H1 (cell line): ENCODE measurements at regions not wholly inside any gene's neighbourhood (a gene's known extent, or its start where the extent isn't known, plus 50 kb on each side); places are given as distances from the start of the nearest gene placed in this dataset.

Source experiments
- NRF1 ChIP-seq: IDR thresholded peaks from 2 replicates; pipeline ENCODE4 v1.6.1; 2011; ENCODE audit warnings: mild to moderate bottlenecking, low read depth, low read length, improper control_type of control experiment
- RBBP5 ChIP-seq: IDR thresholded peaks from 2 replicates; pipeline ENCODE4 v1.7.1; 2012; ENCODE audit warnings: low read depth, mild to moderate bottlenecking, inconsistent platforms, low read length, moderate library complexity, borderline replicate concordance

GRCh38 chr4:77538574-77539157, 67.0 kb upstream of the CXCL13 start (continued):
- TF ChIP-seq NRF1 (no peak), RBBP5 (no peak)
